GM12891 (cell line): ENCODE measurements at regions not wholly inside any gene's neighbourhood (a gene's known extent, or its start where the extent isn't known, plus 50 kb on each side); places are given as distances from the start of the nearest gene placed in this dataset.

Source experiments
- POLR2A ChIP-seq: IDR thresholded peaks from 2 replicates; pipeline ENCODE4 v1.6.1; 2011; ENCODE audit warnings: low read depth, low read length, control low read depth
- POLR2AphosphoS5 ChIP-seq: IDR thresholded peaks from 2 replicates; pipeline ENCODE4 v1.6.1; 2011; ENCODE audit warnings: low read depth, low read length, control low read depth
- POU2F2 ChIP-seq: IDR thresholded peaks from 2 replicates; pipeline ENCODE4 v1.6.1; 2011; ENCODE audit warnings: low read depth, mild to moderate bottlenecking, control low read depth, low read length, moderate library complexity
- SPI1 ChIP-seq: IDR thresholded peaks from 2 replicates; pipeline ENCODE4 v1.6.1; 2011; ENCODE audit warnings: low read depth, low read length, control low read depth
- TAF1 ChIP-seq: IDR thresholded peaks from 2 replicates; pipeline ENCODE4 v1.6.1; 2011; ENCODE audit warnings: low read depth, low read length, control low read depth

DNA sequence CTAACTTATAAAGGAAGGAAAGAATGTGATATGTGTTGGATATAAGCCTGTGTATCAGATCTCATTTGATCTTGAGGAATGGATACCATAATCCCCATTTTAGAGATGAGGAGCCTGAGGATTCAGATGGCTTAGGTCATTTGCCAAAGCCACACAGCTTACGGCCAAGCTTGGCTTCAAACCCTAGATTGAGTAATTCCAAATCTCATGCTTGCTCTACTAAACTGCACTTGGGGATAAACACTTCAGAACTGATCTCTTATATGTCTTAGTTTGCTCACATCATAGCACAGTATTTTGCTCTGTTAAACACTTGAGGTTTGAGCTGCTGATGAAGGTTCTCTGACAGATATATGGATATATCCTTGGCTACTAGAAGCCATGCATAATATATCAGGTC lies 504.4 kb downstream of the NTRK2 start:
- no peak for TF ChIP-seq POLR2AphosphoS5
- no peak for TF ChIP-seq TAF1
- TF ChIP-seq SPI1 = no peak
- TF ChIP-seq POLR2A = no peak
- TF ChIP-seq POU2F2 = no peak
